ENCODE measurements at regions not wholly inside any gene's neighbourhood (a gene's known extent, or its start where the extent isn't known, plus 50 kb on each side); places are given as distances from the start of the nearest gene placed in this dataset.

GRCh38 chr6:134368670-134369069 lies 50.8 kb upstream of the SGK1 start:
- Histone ChIP-seq H3K9me3 (ENCODE audit: insufficient read depth in 2 of 2, low read depth in 1 of 2, low read length in 1 of 2) (no peaks in the 10 kb centered on the region), H4K5ac (ENCODE audit: insufficient read length, low read depth, low read length) (no peak overlapping the region), H2BK5ac (ENCODE audit: low read depth, low read length) (no peak overlapping the region), H3K18ac (ENCODE audit: extremely low read depth, low read length) (no peak overlapping the region), H3K4me3 (ENCODE audit: extremely low read depth in 1 of 4, insufficient read depth in 2 of 4, low read depth in 3 of 4, low read length in 4 of 4) (no peak overlapping the region), H2BK12ac (ENCODE audit: low read depth, low read length) (no peak overlapping the region), H3K56ac (replicated peaks; ENCODE audit: insufficient read length, low read depth, low read length) (no peak overlapping the region), H3K9ac (replicated peaks in 1 of 4; ENCODE audit: extremely low read depth in 1 of 4, low read depth in 3 of 4, low read length in 3 of 4) (no peak overlapping the region), H2BK15ac (ENCODE audit: low read length) (no peak overlapping the region), H4K91ac (replicated peaks; ENCODE audit: insufficient read length, low read length) (no peak overlapping the region), H3K4ac (replicated peaks; ENCODE audit: insufficient read length, low read depth, low read length) (no peak overlapping the region), H4K20me1 (replicated peaks in 1 of 2; ENCODE audit: control insufficient read depth in 1 of 2, insufficient read depth in 2 of 2, low read length in 2 of 2) (no peaks in the 10 kb centered on the region), H2BK120ac (replicated peaks; ENCODE audit: low read depth, low read length) (no peak overlapping the region), H3K27ac (ENCODE audit: low read depth, low read length) (no peak overlapping the region), H3K79me2 (ENCODE audit: control insufficient read depth in 1 of 2, insufficient read depth in 2 of 2, low read length in 2 of 2) (no peaks in the 10 kb centered on the region), H3K4me2 (ENCODE audit: insufficient read depth in 1 of 2, low read depth in 2 of 2, low read length in 2 of 2) (no peak overlapping the region), H2BK20ac (ENCODE audit: low read length) (no peak overlapping the region), H4K8ac (ENCODE audit: extremely low read depth, insufficient read depth, low read length) (no peak overlapping the region), H3K23ac (ENCODE audit: insufficient read length) (no peak overlapping the region), H3K4me1 (replicated peaks in 1 of 4; ENCODE audit: control insufficient read depth in 3 of 4, insufficient read depth in 4 of 4, low read length in 3 of 4) (no peaks in the 10 kb centered on the region), H2AFZ (ENCODE audit: low read length) (no peak overlapping the region), H3K27me3 (replicated peaks in 1 of 4; ENCODE audit: control insufficient read depth in 3 of 4, extremely low read depth in 1 of 4, insufficient read depth in 3 of 4, low read length in 3 of 4) (no peaks in the 10 kb centered on the region), H2AK5ac (ENCODE audit: low read depth, low read length) (no peak overlapping the region), H3K79me1 (ENCODE audit: low read depth, low read length) (no peaks in the 10 kb centered on the region), H3K14ac (ENCODE audit: insufficient read length) (no peak overlapping the region), H3K23me2 (ENCODE audit: low read depth, low read length) (no peaks in the 10 kb centered on the region), H3K36me3 (ENCODE audit: control insufficient read depth in 2 of 4, insufficient read depth in 4 of 4, low read length in 3 of 4) (no peaks in the 10 kb centered on the region)
- FAIRE-seq (no peak), DNase-seq (ENCODE audit: low read depth in 1 of 2, low spot score in 2 of 2) (no peak)
- WGBS, 2 experiments (ENCODE audit: extremely low coverage in 1 of 2, insufficient coverage in 1 of 2, insufficient read length in 1 of 2, insufficient replicate concordance in 2 of 2, low coverage in 1 of 2, low lambda C conversion rate in 2 of 2, missing lambda C conversion rate in 1 of 2), result 92 to 100% methylated on average over 1 to 2 of the region's 2 CpGs
- ChIA-PET CTCF (ENCODE audit: partially characterized antibody) (interaction anchor here (0.8 to 1.3 kb wide), 3 partner anchors 12 to 272 kb away, joined by 3 to 5 read pairs (median 3); no protein-coding TSS in a partner anchor), POLR2A (ENCODE audit: partially characterized antibody) (no interaction called here)
- no peak for TF ChIP-seq EZH2 (IDR thresholded peaks at IDR 0.05; ENCODE audit: low read depth, low read length, severe bottlenecking)
